PC-9 (cell line): ENCODE measurements at regions not wholly inside any gene's neighbourhood (a gene's known extent, or its start where the extent isn't known, plus 50 kb on each side); places are given as distances from the start of the nearest gene placed in this dataset.

Source experiments
- BruUV-seq: library from RNA; stranded (reverse); fragments of 400-500 nt; replicated peaks from 2 replicates; lab custom pipeline; 2021; lab: Mats Ljungman, UMichigan
- CTCF ChIA-PET: fragments of 300-600 bp; sonication (Branson Sonifier 250); formaldehyde crosslinking; loops from one replicate; lab custom pipeline; 2022; ENCODE audit warnings: antibody characterized with exemption; lab: Charles Lee
- POLR2A ChIA-PET: fragments of 300-600 bp; sonication (Branson Sonifier 250); formaldehyde crosslinking; loops from one replicate; lab custom pipeline; 2022; ENCODE audit warnings: antibody characterized with exemption; ENCODE audit not compliant: unreplicated experiment; lab: Charles Lee
- DNase-seq, 2 experiments: peaks; one replicate each; pipeline versions ENCODE4 v3.0.0 to v3.0.0-alpha.2; 2015 to 2022; ENCODE audit warnings: mixed read lengths in 1 of 2
- H2AFZ ChIP-seq: fragments of 200-600 bp; sonication (generic); 2 replicates; pipeline ENCODE4 v1.8.1; 2017; ENCODE audit warnings: antibody characterized with exemption
- H3F3A ChIP-seq: fragments of 200-600 bp; sonication (generic); 2 replicates; pipeline ENCODE4 v1.8.1; 2017; ENCODE audit warnings: antibody characterized with exemption, mild to moderate bottlenecking, low read depth; ENCODE audit not compliant: insufficient read depth
- H3K27ac ChIP-seq: fragments of 200-600 bp; sonication (generic); 2 replicates; pipeline ENCODE4 v1.6.1; 2016; ENCODE audit warnings: mixed run types
- H3K27me3 ChIP-seq: fragments of 200-600 bp; sonication (generic); 2 replicates; pipeline ENCODE4 v1.6.1; 2016; ENCODE audit warnings: low read depth, mixed run types; ENCODE audit not compliant: insufficient read depth
- H3K36me3 ChIP-seq: fragments of 200-600 bp; sonication (generic); 2 replicates; pipeline ENCODE4 v1.6.1; 2016; ENCODE audit warnings: low read depth, mixed run types
- H3K4me1 ChIP-seq: fragments of 200-600 bp; sonication (generic); replicated peaks from 2 replicates; pipeline ENCODE4 v1.6.1; 2016; ENCODE audit warnings: mixed run types; ENCODE audit not compliant: insufficient read depth
- H3K4me2 ChIP-seq: fragments of 200-600 bp; sonication (generic); 2 replicates; pipeline ENCODE4 v1.6.1; 2017; ENCODE audit warnings: mixed run types
- H3K4me3 ChIP-seq: fragments of 200-600 bp; sonication (generic); 2 replicates; pipeline ENCODE4 v1.6.1; 2016; ENCODE audit warnings: mixed run types
- H3K79me2 ChIP-seq: fragments of 200-600 bp; sonication (generic); 2 replicates; pipeline ENCODE4 v1.6.1; 2017; ENCODE audit warnings: low read depth, mixed run types
- H3K9me2 ChIP-seq: fragments of 200-600 bp; sonication (generic); 2 replicates; pipeline ENCODE4 v1.8.1; 2017; ENCODE audit warnings: mild to moderate bottlenecking; ENCODE audit not compliant: insufficient read depth
- H3K9me3 ChIP-seq: fragments of 200-600 bp; sonication (generic); 2 replicates; pipeline ENCODE4 v1.8.1; 2016; ENCODE audit warnings: low read depth; ENCODE audit not compliant: insufficient read depth
- H4K20me1 ChIP-seq: fragments of 200-600 bp; sonication (generic); 2 replicates; pipeline ENCODE4 v1.8.1; 2017; ENCODE audit not compliant: insufficient read depth
- CTCF ChIP-seq: fragments of 200-600 bp; sonication (generic); conservative IDR thresholded peaks from 2 replicates; pipeline ENCODE4 v1.6.1; 2017; ENCODE audit warnings: mixed run types, antibody characterized with exemption, mild to moderate bottlenecking, moderate library complexity
- EZH2 ChIP-seq: fragments of 200-600 bp; sonication (generic); IDR thresholded peaks from 2 replicates; pipeline ENCODE4 v1.8.0; 2017; ENCODE audit warnings: antibody characterized with exemption, low read depth
- intact Hi-C: fragments of 100-400 bp; cut with micrococcal nuclease; formaldehyde crosslinking; loops from one replicate; pipeline ENCODE4 v1.10.0; 2022; ENCODE audit not compliant: unreplicated experiment

- Histone ChIP-seq H3K4me2 (no peak overlapping the region), H3F3A (no peaks in the 10 kb centered on the region), H3K4me3 (no peak overlapping the region), H3K36me3 (no peaks in the 10 kb centered on the region), H3K9me3 (no peaks in the 10 kb centered on the region), H3K79me2 (no peaks in the 10 kb centered on the region), H2AFZ (no peak overlapping the region), H3K4me1 (no peaks in the 10 kb centered on the region), H3K27ac (no peak overlapping the region), H3K9me2 (no peaks in the 10 kb centered on the region), H4K20me1 (no peaks in the 10 kb centered on the region), H3K27me3 (no peaks in the 10 kb centered on the region)
- no peak for DNase-seq
- CTCF ChIA-PET: no interaction called here
- no peak for TF ChIP-seq CTCF
- TF ChIP-seq EZH2: no peak
- POLR2A ChIA-PET: no interaction called here
- intact Hi-C loops: no loop called here
- BruUV-seq: no TSS peak
Observed at GRCh38 chr5:123709422-123709821, 197.4 kb downstream of the CSNK1G3 start.

DNA sequence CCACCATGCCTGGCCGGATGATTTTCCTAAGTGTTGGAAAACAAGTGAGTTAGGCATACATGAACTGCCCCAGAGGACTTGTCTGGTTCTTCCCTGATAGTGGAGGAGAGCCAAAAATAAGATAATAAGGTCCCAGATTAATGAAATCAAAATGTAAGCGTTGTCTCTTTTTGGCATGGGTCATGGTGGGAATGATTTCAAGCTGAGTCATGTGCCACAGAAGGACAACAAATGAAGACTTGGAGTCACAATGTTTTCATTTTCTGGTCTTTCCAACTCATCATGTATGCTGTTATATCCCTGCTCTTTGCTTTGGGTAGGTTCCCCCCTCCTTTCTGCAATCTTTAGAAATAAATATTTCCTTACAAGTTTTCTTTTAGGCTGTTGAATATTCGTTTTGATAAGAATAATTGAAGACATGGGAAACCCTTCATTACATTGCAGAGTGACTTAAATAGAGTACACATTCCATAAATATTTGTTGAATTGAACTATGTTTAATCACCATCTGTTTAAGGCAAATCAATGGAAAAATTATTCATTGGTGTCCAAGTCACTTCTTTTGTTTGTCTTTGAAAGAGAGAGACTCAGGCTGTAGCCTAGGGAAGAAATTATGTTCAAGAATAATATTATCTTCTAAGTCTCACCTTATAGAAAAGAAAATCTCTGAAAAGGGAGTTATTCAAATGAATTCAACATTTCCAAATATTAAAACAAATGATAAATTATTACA is 196.3 kb downstream of the CSNK1G3 start:
- ChIA-PET CTCF (no interaction called here), POLR2A (no interaction called here)
- DNase-seq: peak in 1 of 2 experiments; percentile 39
- Histone ChIP-seq H3K79me2 (no peaks in the 10 kb centered on the region), H3K4me1 (no peaks in the 10 kb centered on the region), H2AFZ (no peak overlapping the region), H3F3A (no peaks in the 10 kb centered on the region), H3K27ac (no peak overlapping the region), H4K20me1 (no peaks in the 10 kb centered on the region), H3K9me2 (no peaks in the 10 kb centered on the region), H3K36me3 (no peaks in the 10 kb centered on the region), H3K4me2 (no peak overlapping the region), H3K4me3 (no peak overlapping the region), H3K27me3 (no peaks in the 10 kb centered on the region), H3K9me3 (no peaks in the 10 kb centered on the region)
- TF ChIP-seq CTCF (no peak), EZH2 (no peak)
- intact Hi-C loops: no loop called here
- BruUV-seq: no TSS peak

DNA sequence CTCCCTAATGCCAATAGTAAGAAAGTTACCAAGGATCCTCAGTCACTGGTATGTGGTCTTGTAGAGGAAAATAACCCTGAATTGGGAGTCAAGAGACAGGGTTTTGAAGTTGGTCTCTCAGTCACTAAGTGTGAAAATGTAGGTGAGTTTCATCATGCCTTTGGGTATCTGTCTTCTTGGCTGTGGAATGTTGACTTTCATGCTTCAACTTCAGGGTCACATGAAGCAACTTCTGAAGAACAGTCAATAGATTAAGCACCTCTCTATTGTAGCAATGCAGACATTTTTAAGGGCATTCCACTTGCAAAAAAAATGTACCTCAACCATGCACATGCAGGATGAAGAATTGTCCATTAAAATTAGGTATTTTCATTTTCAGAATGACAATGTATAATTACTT is 194.6 kb downstream of the CSNK1G3 start:
- ChIA-PET CTCF (no interaction called here), POLR2A (no interaction called here)
- Histone ChIP-seq H3K27me3 (no peaks in the 10 kb centered on the region), H3K4me1 (no peaks in the 10 kb centered on the region), H3K27ac (no peak overlapping the region), H3F3A (no peaks in the 10 kb centered on the region), H3K4me2 (no peak overlapping the region), H3K36me3 (no peaks in the 10 kb centered on the region), H3K4me3 (no peak overlapping the region), H4K20me1 (no peaks in the 10 kb centered on the region), H3K9me3 (no peaks in the 10 kb centered on the region), H3K79me2 (no peaks in the 10 kb centered on the region), H2AFZ (no peak overlapping the region), H3K9me2 (no peaks in the 10 kb centered on the region)
- TF ChIP-seq EZH2 (no peak), CTCF (no peak)
- DNase-seq: no peak
- no TSS peak for BruUV-seq
- intact Hi-C loops: no loop called here
